Upper lobe of left lung (tissue), 6 donors: ENCODE measurements at regions not wholly inside any gene's neighbourhood (a gene's known extent, or its start where the extent isn't known, plus 50 kb on each side); places are given as distances from the start of the nearest gene placed in this dataset.

Experiments
- ATAC-seq, 2 donors: fragments of 200-7000 bp; cut with Tn5 transposase; one replicate each; pipeline ENCODE4 v1.9.1; 2022; ENCODE audit warnings: mild to moderate bottlenecking in 2 of 2, moderate library complexity in 2 of 2; ENCODE audit not compliant: low FRiP score in 2 of 2
- DNase-seq, 2 donors: peaks; one replicate each; pipeline ENCODE4 v3.0.0-alpha.2; 2019 to 2020
- H3K27ac ChIP-seq, 4 donors: fragments of 200-600 bp; sonication (generic); one replicate each; pipeline ENCODE4 v1.5.1; 2016 to 2019
- H3K27me3 ChIP-seq, 4 donors: fragments of 200-600 bp; sonication (generic); one replicate each; pipeline ENCODE4 v1.5.1; 2017 to 2019
- H3K36me3 ChIP-seq, 4 donors: fragments of 200-600 bp; sonication (generic); one replicate each; pipeline ENCODE4 v1.5.1; 2016 to 2019
- H3K4me1 ChIP-seq, 4 donors: fragments of 200-600 bp; sonication (generic); one replicate each; pipeline ENCODE4 v1.5.1; 2018 to 2019
- H3K4me3 ChIP-seq, 4 donors: fragments of 200-600 bp; sonication (generic); one replicate each; pipeline ENCODE4 v1.5.1; 2017 to 2019; ENCODE audit warnings: mild to moderate bottlenecking in 2 of 4, moderate library complexity in 1 of 4
- H3K9me3 ChIP-seq, 4 donors: fragments of 200-600 bp; sonication (generic); one replicate each; pipeline ENCODE4 v1.5.1; 2018 to 2019
- EP300 ChIP-seq, 4 donors: sonication (generic); formaldehyde crosslinking; IDR thresholded peaks; one replicate each; pipeline ENCODE4 v1.5.1; 2017; ENCODE audit warnings: antibody characterized with exemption in 4 of 4, control low read depth in 2 of 4
- POLR2A ChIP-seq, 4 donors: fragments of 450-650 bp; IDR thresholded peaks; one replicate each; pipeline ENCODE4 v1.5.1; 2016 to 2017; ENCODE audit warnings: antibody characterized with exemption in 4 of 4, mild to moderate bottlenecking in 2 of 4
- POLR2AphosphoS5 ChIP-seq, 2 donors: sonication (generic); formaldehyde crosslinking; IDR thresholded peaks; one replicate each; pipeline ENCODE4 v1.5.1; 2017; ENCODE audit warnings: antibody characterized with exemption in 2 of 2
- WGBS, 2 donors: methylation state at CpG; one replicate each; pipeline ENCODE4 v1.1.5; 2017 to 2018; 5-methylcytosine and 5-hydroxymethylcytosine counted together
- TF ChIP-seq, protein P1 (sequence below), 6 experiments: fragments of 450-650 bp in 4 of 6; fragments of 200-600 bp in 2 of 6; sonication (generic) in 2 of 6; IDR thresholded peaks; one replicate each; pipeline ENCODE4 v1.5.1; 2016 to 2019; ENCODE audit warnings: antibody characterized with exemption in 6 of 6
- donor health status: DM: no; HTN: no; CAD: no; lungs with moderate emphysema.
- donor health status: DM: no; HTN: yes; CAD: no; lungs with severe emphysema.

GRCh38 chr4:81577392-81577791, 105.7 kb upstream of the RASGEF1B start:
- DNase-seq (no peak), ATAC-seq (no peak)
- no peak overlapping the region for H3K4me3 ChIP-seq
- H3K36me3 ChIP-seq, result no peaks in the 10 kb centered on the region
- TF ChIP-seq POLR2AphosphoS5 (IDR thresholded peaks at IDR 0.05) (no peak), EP300 (IDR thresholded peaks at IDR 0.05) (no peak), POLR2A (IDR thresholded peaks at IDR 0.05) (no peak)
- TF ChIP-seq, protein P1, sequence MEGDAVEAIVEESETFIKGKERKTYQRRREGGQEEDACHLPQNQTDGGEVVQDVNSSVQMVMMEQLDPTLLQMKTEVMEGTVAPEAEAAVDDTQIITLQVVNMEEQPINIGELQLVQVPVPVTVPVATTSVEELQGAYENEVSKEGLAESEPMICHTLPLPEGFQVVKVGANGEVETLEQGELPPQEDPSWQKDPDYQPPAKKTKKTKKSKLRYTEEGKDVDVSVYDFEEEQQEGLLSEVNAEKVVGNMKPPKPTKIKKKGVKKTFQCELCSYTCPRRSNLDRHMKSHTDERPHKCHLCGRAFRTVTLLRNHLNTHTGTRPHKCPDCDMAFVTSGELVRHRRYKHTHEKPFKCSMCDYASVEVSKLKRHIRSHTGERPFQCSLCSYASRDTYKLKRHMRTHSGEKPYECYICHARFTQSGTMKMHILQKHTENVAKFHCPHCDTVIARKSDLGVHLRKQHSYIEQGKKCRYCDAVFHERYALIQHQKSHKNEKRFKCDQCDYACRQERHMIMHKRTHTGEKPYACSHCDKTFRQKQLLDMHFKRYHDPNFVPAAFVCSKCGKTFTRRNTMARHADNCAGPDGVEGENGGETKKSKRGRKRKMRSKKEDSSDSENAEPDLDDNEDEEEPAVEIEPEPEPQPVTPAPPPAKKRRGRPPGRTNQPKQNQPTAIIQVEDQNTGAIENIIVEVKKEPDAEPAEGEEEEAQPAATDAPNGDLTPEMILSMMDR (IDR thresholded peaks at IDR 0.05), result no peak
- 36 to 48% methylated on average over 1 of the region's 1 CpG for WGBS, 2 donors
- H3K9me3 ChIP-seq, result no peaks in the 10 kb centered on the region
- H3K27me3 ChIP-seq, result no peaks in the 10 kb centered on the region
- no peak overlapping the region for H3K27ac ChIP-seq
- H3K4me1 ChIP-seq, result no peaks in the 10 kb centered on the region

- no peaks in the 10 kb centered on the region for H3K36me3 ChIP-seq
- TF ChIP-seq POLR2A (IDR thresholded peaks at IDR 0.05) (no peak), POLR2AphosphoS5 (IDR thresholded peaks at IDR 0.05) (no peak), EP300 (IDR thresholded peaks at IDR 0.05) (no peak)
- TF ChIP-seq, protein P1 (IDR thresholded peaks at IDR 0.05), result no peak
- no peaks in the 10 kb centered on the region for H3K9me3 ChIP-seq
- H3K27ac ChIP-seq, result no peak overlapping the region
- ATAC-seq, result no peak
- H3K4me1 ChIP-seq, result no peaks in the 10 kb centered on the region
- DNase-seq, result no peak
- no peaks in the 10 kb centered on the region for H3K27me3 ChIP-seq
- no peak overlapping the region for H3K4me3 ChIP-seq
- 84 to 86% methylated on average over 3 of the region's 3 CpGs for WGBS, 2 donors
Observed at GRCh38 chr4:81574991-81575390, 103.3 kb upstream of the RASGEF1B start.

DNA sequence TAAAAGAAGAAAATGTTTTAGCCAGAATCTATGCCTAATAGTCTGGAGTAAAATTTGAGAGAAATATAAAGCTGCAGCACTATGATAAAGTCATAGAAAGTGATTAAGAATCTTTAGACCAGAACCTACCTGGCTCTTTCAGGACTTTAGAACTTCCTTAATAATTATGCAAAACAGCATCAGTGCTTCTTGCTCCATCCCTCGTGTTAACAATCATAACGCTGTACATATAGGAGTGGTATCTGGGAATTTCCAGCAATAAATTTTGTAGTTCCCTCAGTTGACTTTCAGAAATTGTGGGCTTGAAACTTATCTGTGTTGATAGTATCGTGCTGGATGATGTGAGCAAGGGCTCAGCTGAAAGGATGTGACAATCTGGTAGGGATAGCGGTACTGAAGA, 102.1 kb upstream of the RASGEF1B start:
- 72 to 74% methylated on average over 4 of the region's 4 CpGs for WGBS, 2 donors
- Histone ChIP-seq H3K27me3 (no peaks in the 10 kb centered on the region), H3K4me3 (no peak overlapping the region), H3K9me3 (no peaks in the 10 kb centered on the region), H3K27ac (no peak overlapping the region), H3K4me1 (no peaks in the 10 kb centered on the region), H3K36me3 (no peaks in the 10 kb centered on the region)
- DNase-seq (no peak), ATAC-seq (no peak)
- TF ChIP-seq POLR2AphosphoS5 (IDR thresholded peaks at IDR 0.05) (no peak), POLR2A (IDR thresholded peaks at IDR 0.05) (no peak), EP300 (IDR thresholded peaks at IDR 0.05) (no peak)
- TF ChIP-seq, protein P1 (IDR thresholded peaks at IDR 0.05), result no peak

- no peak for ATAC-seq
- TF ChIP-seq EP300 (IDR thresholded peaks at IDR 0.05) (no peak), POLR2A (IDR thresholded peaks at IDR 0.05) (no peak), POLR2AphosphoS5 (IDR thresholded peaks at IDR 0.05) (no peak)
- TF ChIP-seq, protein P1 (IDR thresholded peaks at IDR 0.05), result no peak
- Histone ChIP-seq H3K27me3 (no peaks in the 10 kb centered on the region), H3K27ac (no peak overlapping the region), H3K9me3 (no peaks in the 10 kb centered on the region), H3K4me3 (no peak overlapping the region), H3K4me1 (no peaks in the 10 kb centered on the region), H3K36me3 (no peaks in the 10 kb centered on the region)
- no peak for DNase-seq
Observed at GRCh38 chr4:81572402-81572801, 100.7 kb upstream of the RASGEF1B start.

- no peak overlapping the region for H3K27ac ChIP-seq
- 43 to 89% methylated on average over 1 of the region's 1 CpG for WGBS, 2 donors
- no peaks in the 10 kb centered on the region for H3K27me3 ChIP-seq
- H3K4me1 ChIP-seq, result peaks cover 0 to 10% (median 4%) of the 10 kb centered on the region in 4 donors
- H3K4me3 ChIP-seq, result no peak overlapping the region
- H3K36me3 ChIP-seq, result no peaks in the 10 kb centered on the region
- DNase-seq (no peak), ATAC-seq (no peak)
- H3K9me3 ChIP-seq, result no peaks in the 10 kb centered on the region
- TF ChIP-seq POLR2AphosphoS5 (IDR thresholded peaks at IDR 0.05), result no peak
- TF ChIP-seq EP300 (IDR thresholded peaks at IDR 0.05), result no peak
- no peak for TF ChIP-seq POLR2A (IDR thresholded peaks at IDR 0.05)
Observed at GRCh38 chr4:81571105-81571504, 99.4 kb upstream of the RASGEF1B start.
